H1 (cell line): ENCODE measurements at regions not wholly inside any gene's neighbourhood (a gene's known extent, or its start where the extent isn't known, plus 50 kb on each side); places are given as distances from the start of the nearest gene placed in this dataset.

Experiments used
- CTCF ChIA-PET: fragments of 300-600 bp; sonication (Branson Sonifier 250); formaldehyde crosslinking; loops from one replicate; lab custom pipeline; 2021; ENCODE audit not compliant: partially characterized antibody; lab: Charles Lee
- POLR2A ChIA-PET: fragments of 300-600 bp; sonication (Branson Sonifier 250); formaldehyde crosslinking; loops from one replicate; lab custom pipeline; 2021; ENCODE audit warnings: inconsistent platforms; ENCODE audit not compliant: partially characterized antibody; lab: Charles Lee
- DNase-seq, 2 experiments: peaks; one replicate each; pipeline versions ENCODE4 v3.0.0 to v3.0.0-alpha.2; 2010 to 2022; ENCODE audit warnings: low spot score in 2 of 2, low read depth in 1 of 2, mixed read lengths in 1 of 2
- FAIRE-seq: peaks from 2 replicates; lab custom pipeline; 2011; peaks lifted over from hg19 to GRCh38; lab: Jason Lieb, UNC
- H2AFZ ChIP-seq: 2 replicates; pipeline ENCODE4 v1.8.1; 2012; ENCODE audit warnings: low read length, inconsistent platforms
- H2AK5ac ChIP-seq: 2 replicates; pipeline ENCODE4 v1.6.1; 2013; ENCODE audit warnings: low read depth, low read length
- H2BK120ac ChIP-seq: replicated peaks from 2 replicates; pipeline ENCODE3; 2013; ENCODE audit warnings: low read depth, low read length, inconsistent platforms
- H2BK12ac ChIP-seq: 2 replicates; pipeline ENCODE4 v1.6.1; 2013; ENCODE audit warnings: low read depth, low read length
- H2BK15ac ChIP-seq: 2 replicates; pipeline ENCODE4 v1.6.1; 2013; ENCODE audit warnings: low read length
- H2BK20ac ChIP-seq: 2 replicates; pipeline ENCODE4 v1.6.1; 2013; ENCODE audit warnings: low read length
- H2BK5ac ChIP-seq: 2 replicates; pipeline ENCODE4 v1.6.1; 2013; ENCODE audit warnings: low read depth, low read length
- H3K14ac ChIP-seq: 2 replicates; pipeline ENCODE4 v1.6.1; 2013; ENCODE audit warnings: inconsistent platforms; ENCODE audit not compliant: insufficient read length
- H3K18ac ChIP-seq: 2 replicates; pipeline ENCODE4 v1.6.1; 2013; ENCODE audit warnings: low read length; ENCODE audit errors: extremely low read depth
- H3K23ac ChIP-seq: 2 replicates; pipeline ENCODE4 v1.6.1; 2013; ENCODE audit warnings: inconsistent platforms; ENCODE audit not compliant: insufficient read length
- H3K23me2 ChIP-seq: 2 replicates; pipeline ENCODE4 v1.6.1; 2013; ENCODE audit warnings: low read depth, low read length
- H3K27ac ChIP-seq: 2 replicates; pipeline ENCODE4 v1.6.1; 2011; ENCODE audit warnings: low read depth, low read length, inconsistent platforms
- H3K27me3 ChIP-seq, 4 experiments: replicated peaks in 1 of 4; 1 replicate in 1 of 4; 2 replicates in 3 of 4; pipeline versions ENCODE4 v1.6.1 to v1.8.1; 2011 to 2013; ENCODE audit warnings: low read length in 3 of 4, mild to moderate bottlenecking in 3 of 4, inconsistent platforms in 2 of 4, mixed read lengths in 2 of 4, moderate library complexity in 1 of 4; ENCODE audit not compliant: control insufficient read depth in 3 of 4, insufficient read depth in 3 of 4; ENCODE audit errors: extremely low read depth in 1 of 4
- H3K36me3 ChIP-seq, 4 experiments: 2 replicates each; pipeline versions ENCODE4 v1.6.1 to v1.8.1; 2011 to 2013; ENCODE audit warnings: mild to moderate bottlenecking in 4 of 4, low read length in 3 of 4, moderate library complexity in 2 of 4, control low read depth in 1 of 4, inconsistent platforms in 1 of 4; ENCODE audit not compliant: insufficient read depth in 4 of 4, control insufficient read depth in 2 of 4
- H3K4ac ChIP-seq: replicated peaks from 2 replicates; pipeline ENCODE3; 2013; ENCODE audit warnings: low read length, low read depth, mixed read lengths, inconsistent platforms; ENCODE audit not compliant: insufficient read length
- H3K4me1 ChIP-seq, 4 experiments: replicated peaks in 1 of 4; 1 replicate in 1 of 4; 2 replicates in 3 of 4; pipeline versions ENCODE4 v1.6.1 to v1.8.1; 2011 to 2013; ENCODE audit warnings: low read length in 3 of 4, inconsistent platforms in 2 of 4, mixed read lengths in 1 of 4; ENCODE audit not compliant: insufficient read depth in 4 of 4, control insufficient read depth in 3 of 4
- H3K4me2 ChIP-seq, 2 experiments: 2 replicates each; pipeline versions ENCODE4 v1.6.1 to v1.8.1; 2011 to 2013; ENCODE audit warnings: low read depth in 2 of 2, low read length in 2 of 2, control low read depth in 1 of 2, inconsistent platforms in 1 of 2, mild to moderate bottlenecking in 1 of 2; ENCODE audit not compliant: insufficient read depth in 1 of 2
- H3K4me3 ChIP-seq, 4 experiments: fragments of 200-600, 300-600 bp in 1 of 4; sonication (generic), shearing (Covaris generic), sonication (Bioruptor Twin) in 1 of 4; 2 replicates each; pipeline versions ENCODE4 v1.5.1 to v1.8.1; 2011 to 2016; ENCODE audit warnings: low read length in 4 of 4, low read depth in 3 of 4, control low read depth in 2 of 4, inconsistent platforms in 2 of 4, mild to moderate bottlenecking in 2 of 4, mixed read lengths in 1 of 4, moderate library complexity in 1 of 4; ENCODE audit not compliant: insufficient read depth in 2 of 4; ENCODE audit errors: extremely low read depth in 1 of 4
- H3K56ac ChIP-seq: replicated peaks from 2 replicates; pipeline ENCODE3; 2013; ENCODE audit warnings: low read depth, mild to moderate bottlenecking, mixed read lengths, low read length, inconsistent platforms; ENCODE audit not compliant: insufficient read length
- H3K79me1 ChIP-seq: 2 replicates; pipeline ENCODE4 v1.6.1; 2013; ENCODE audit warnings: low read depth, low read length, control low read depth
- H3K79me2 ChIP-seq, 2 experiments: 2 replicates each; pipeline versions ENCODE4 v1.6.1 to v1.8.1; 2012 to 2013; ENCODE audit warnings: low read length in 2 of 2, mild to moderate bottlenecking in 2 of 2, inconsistent platforms in 1 of 2; ENCODE audit not compliant: insufficient read depth in 2 of 2, control insufficient read depth in 1 of 2
- H3K9ac ChIP-seq, 4 experiments: replicated peaks in 1 of 4; 1 replicate in 1 of 4; 2 replicates in 3 of 4; pipeline versions ENCODE4 v1.6.1 to v1.8.1; 2011 to 2013; ENCODE audit warnings: low read depth in 3 of 4, low read length in 3 of 4, control low read depth in 2 of 4, mild to moderate bottlenecking in 2 of 4, moderate library complexity in 2 of 4, inconsistent platforms in 1 of 4; ENCODE audit errors: extremely low read depth in 1 of 4
- H3K9me3 ChIP-seq, 2 experiments: 2 replicates each; pipeline versions ENCODE4 v1.6.1 to v1.8.1; 2012 to 2013; ENCODE audit warnings: mild to moderate bottlenecking in 2 of 2, moderate library complexity in 2 of 2, control low read depth in 1 of 2, inconsistent platforms in 1 of 2, low read depth in 1 of 2, low read length in 1 of 2, mixed read lengths in 1 of 2; ENCODE audit not compliant: insufficient read depth in 2 of 2
- H4K20me1 ChIP-seq, 2 experiments: replicated peaks in 1 of 2; 2 replicates each; pipeline versions ENCODE3 to v1.8.1; 2011 to 2013; ENCODE audit warnings: inconsistent platforms in 2 of 2, low read length in 2 of 2, mild to moderate bottlenecking in 1 of 2; ENCODE audit not compliant: insufficient read depth in 2 of 2, control insufficient read depth in 1 of 2
- H4K5ac ChIP-seq: 2 replicates; pipeline ENCODE4 v1.6.1; 2013; ENCODE audit warnings: low read length, low read depth, mixed read lengths, inconsistent platforms; ENCODE audit not compliant: insufficient read length
- H4K8ac ChIP-seq: 2 replicates; pipeline ENCODE4 v1.8.0; 2013; ENCODE audit warnings: mild to moderate bottlenecking, moderate library complexity, low read length, inconsistent platforms; ENCODE audit not compliant: insufficient read depth; ENCODE audit errors: extremely low read depth
- H4K91ac ChIP-seq: replicated peaks from 2 replicates; pipeline ENCODE3; 2013; ENCODE audit warnings: low read length, mixed read lengths, inconsistent platforms; ENCODE audit not compliant: insufficient read length
- NRF1 ChIP-seq: IDR thresholded peaks from 2 replicates; pipeline ENCODE4 v1.6.1; 2011; ENCODE audit warnings: mild to moderate bottlenecking, low read depth, low read length, improper control_type of control experiment
- TAF7 ChIP-seq: optimal IDR thresholded peaks from 2 replicates; pipeline ENCODE3; 2011; ENCODE audit warnings: low read depth, mild to moderate bottlenecking, inconsistent platforms, low read length, moderate library complexity, borderline replicate concordance
- WGBS, 2 experiments: shearing (Covaris generic) in 1 of 2; methylation state at CpG; one replicate each; pipeline versions ENCODE4 v1.1.6 to v1.1.7; 2013 to 2015; ENCODE audit warnings: low lambda C conversion rate in 2 of 2, mixed read lengths in 2 of 2, inconsistent platforms in 1 of 2, low coverage in 1 of 2, missing lambda C conversion rate in 1 of 2; ENCODE audit not compliant: insufficient replicate concordance in 2 of 2, insufficient coverage in 1 of 2, insufficient read length in 1 of 2; ENCODE audit errors: extremely low coverage in 1 of 2, missing lambda C conversion rate in 1 of 2; 5-methylcytosine and 5-hydroxymethylcytosine counted together

GRCh38 chr17:34000639-34001038 lies 254.4 kb upstream of the CCL2 start:
- H3K14ac ChIP-seq: no peak overlapping the region
- no peak overlapping the region for H2BK120ac ChIP-seq
- CTCF ChIA-PET: interaction anchor here (0.6 kb wide), 1 partner anchor 72 kb away, joined by 3 read pairs; no protein-coding TSS in a partner anchor
- H3K27me3 ChIP-seq: no peaks in the 10 kb centered on the region
- POLR2A ChIA-PET: no interaction called here
- no peak overlapping the region for H3K23ac ChIP-seq
- no peaks in the 10 kb centered on the region for H4K20me1 ChIP-seq
- H4K5ac ChIP-seq: no peak overlapping the region
- no peaks in the 10 kb centered on the region for H3K4me1 ChIP-seq
- H3K36me3 ChIP-seq: no peaks in the 10 kb centered on the region
- no peaks in the 10 kb centered on the region for H3K79me2 ChIP-seq
- FAIRE-seq (no peak), DNase-seq (no peak)
- no peak overlapping the region for H3K9ac ChIP-seq
- H4K8ac ChIP-seq: no peak overlapping the region
- H3K27ac ChIP-seq: no peak overlapping the region
- no peak overlapping the region for H2BK15ac ChIP-seq
- no peak overlapping the region for H3K18ac ChIP-seq
- no peaks in the 10 kb centered on the region; the same call in 1 of the 2 replicates for H3K23me2 ChIP-seq
- no peak overlapping the region for H3K4me2 ChIP-seq
- no peak overlapping the region for H2BK12ac ChIP-seq
- H2AK5ac ChIP-seq: no peak overlapping the region
- WGBS, 2 experiments: 93% methylated on average over 1 of the region's 1 CpG; no CpG with 5 or more reads in 1 of the 2 experiments
- no peaks in the 10 kb centered on the region for H3K9me3 ChIP-seq
- H3K56ac ChIP-seq: no peak overlapping the region
- no peak overlapping the region for H4K91ac ChIP-seq
- H3K4me3 ChIP-seq: no peak overlapping the region
- H2BK5ac ChIP-seq: no peak overlapping the region
- H3K79me1 ChIP-seq: no peaks in the 10 kb centered on the region
- H2AFZ ChIP-seq: no peak overlapping the region
- no peak overlapping the region for H2BK20ac ChIP-seq
- no peak overlapping the region for H3K4ac ChIP-seq
- TF ChIP-seq TAF7 (no peak), NRF1 (no peak)
